A673 (cell line): ENCODE measurements at regions not wholly inside any gene's neighbourhood (a gene's known extent, or its start where the extent isn't known, plus 50 kb on each side); places are given as distances from the start of the nearest gene placed in this dataset.

ENCODE experiments used
- BruUV-seq: library from RNA; stranded (reverse); fragments of 400-500 nt; replicated peaks from 2 replicates; lab custom pipeline; 2021; lab: Mats Ljungman, UMichigan
- CTCF ChIA-PET: fragments of 300-600 bp; sonication (Branson Sonifier 250); formaldehyde crosslinking; loops from one replicate; lab custom pipeline; 2022; ENCODE audit warnings: antibody characterized with exemption; lab: Charles Lee
- POLR2A ChIA-PET: fragments of 300-600 bp; sonication (Branson Sonifier 250); formaldehyde crosslinking; loops from one replicate; lab custom pipeline; 2022; ENCODE audit warnings: antibody characterized with exemption; ENCODE audit not compliant: low non-redundant PET; lab: Charles Lee
- DNase-seq: peaks from one replicate; pipeline ENCODE4 v3.0.0-alpha.2; 2015; ENCODE audit warnings: low spot score
- H3K27ac ChIP-seq: fragments of 200-600 bp; sonication (generic); 2 replicates; pipeline ENCODE4 v1.5.1; 2016; ENCODE audit warnings: mixed run types, low read depth, mild to moderate bottlenecking, mixed read lengths, antibody characterized with exemption, low read length; ENCODE audit not compliant: poor library complexity, severe bottlenecking
- H3K27me3 ChIP-seq: fragments of 200-600 bp; sonication (generic); replicated peaks from 2 replicates; pipeline ENCODE4 v1.6.1; 2017; ENCODE audit warnings: mixed run types, low read depth, mild to moderate bottlenecking, mixed read lengths, antibody characterized with exemption, low read length; ENCODE audit not compliant: insufficient read depth, poor library complexity
- H3K36me3 ChIP-seq: fragments of 200-600 bp; sonication (generic); 2 replicates; pipeline ENCODE4 v1.6.1; 2016; ENCODE audit warnings: mixed run types, mild to moderate bottlenecking, mixed read lengths, antibody characterized with exemption, low read length; ENCODE audit not compliant: insufficient read depth, poor library complexity, severe bottlenecking
- H3K4me1 ChIP-seq: fragments of 200-600 bp; sonication (generic); 2 replicates; pipeline ENCODE4 v1.6.1; 2017; ENCODE audit warnings: mixed run types, mild to moderate bottlenecking, mixed read lengths, antibody characterized with exemption, low read length; ENCODE audit not compliant: insufficient read depth, poor library complexity, severe bottlenecking
- H3K4me3 ChIP-seq: fragments of 200-600 bp; sonication (generic); 2 replicates; pipeline ENCODE4 v1.5.1; 2016; ENCODE audit warnings: low read depth, mixed run types, mild to moderate bottlenecking, mixed read lengths, low read length; ENCODE audit not compliant: poor library complexity, severe bottlenecking
- H3K9me3 ChIP-seq: fragments of 200-600 bp; sonication (generic); 2 replicates; pipeline ENCODE4 v1.6.1; 2016; ENCODE audit warnings: mixed run types, low read depth, mild to moderate bottlenecking, mixed read lengths, antibody characterized with exemption, low read length; ENCODE audit not compliant: poor library complexity, severe bottlenecking
- EZH2 ChIP-seq: fragments of 200-600 bp; sonication (generic); IDR thresholded peaks from 2 replicates; pipeline ENCODE4 v1.6.1; 2017; ENCODE audit warnings: borderline replicate concordance, low read depth, mild to moderate bottlenecking, mixed read lengths, antibody characterized with exemption, low read length; ENCODE audit not compliant: poor library complexity, severe bottlenecking
- intact Hi-C: fragments of 100-400 bp; cut with micrococcal nuclease; formaldehyde crosslinking; loops from one replicate; pipeline ENCODE4 v1.10.0; 2022; ENCODE audit not compliant: unreplicated experiment
- TF ChIP-seq, protein P1 (sequence below): fragments of 300-800, 200-600 bp; sonication (generic); conservative IDR thresholded peaks from 2 replicates; pipeline ENCODE4 v1.5.1; 2017; ENCODE audit warnings: low read depth, mild to moderate bottlenecking, antibody characterized with exemption, low read length, moderate library complexity, mixed read lengths

GRCh38 chr14:89058697-89059096 lies 234.2 kb downstream of the TTC8 start:
- intact Hi-C loops = no loop called here
- Histone ChIP-seq H3K36me3 (no peaks in the 10 kb centered on the region), H3K27ac (no peak overlapping the region), H3K9me3 (no peaks in the 10 kb centered on the region), H3K4me3 (no peak overlapping the region), H3K4me1 (no peaks in the 10 kb centered on the region), H3K27me3 (no peaks in the 10 kb centered on the region)
- TF ChIP-seq, protein P1, sequence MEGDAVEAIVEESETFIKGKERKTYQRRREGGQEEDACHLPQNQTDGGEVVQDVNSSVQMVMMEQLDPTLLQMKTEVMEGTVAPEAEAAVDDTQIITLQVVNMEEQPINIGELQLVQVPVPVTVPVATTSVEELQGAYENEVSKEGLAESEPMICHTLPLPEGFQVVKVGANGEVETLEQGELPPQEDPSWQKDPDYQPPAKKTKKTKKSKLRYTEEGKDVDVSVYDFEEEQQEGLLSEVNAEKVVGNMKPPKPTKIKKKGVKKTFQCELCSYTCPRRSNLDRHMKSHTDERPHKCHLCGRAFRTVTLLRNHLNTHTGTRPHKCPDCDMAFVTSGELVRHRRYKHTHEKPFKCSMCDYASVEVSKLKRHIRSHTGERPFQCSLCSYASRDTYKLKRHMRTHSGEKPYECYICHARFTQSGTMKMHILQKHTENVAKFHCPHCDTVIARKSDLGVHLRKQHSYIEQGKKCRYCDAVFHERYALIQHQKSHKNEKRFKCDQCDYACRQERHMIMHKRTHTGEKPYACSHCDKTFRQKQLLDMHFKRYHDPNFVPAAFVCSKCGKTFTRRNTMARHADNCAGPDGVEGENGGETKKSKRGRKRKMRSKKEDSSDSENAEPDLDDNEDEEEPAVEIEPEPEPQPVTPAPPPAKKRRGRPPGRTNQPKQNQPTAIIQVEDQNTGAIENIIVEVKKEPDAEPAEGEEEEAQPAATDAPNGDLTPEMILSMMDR = no peak
- TF ChIP-seq EZH2 = no peak
- CTCF ChIA-PET = no interaction called here
- BruUV-seq = no TSS peak
- no peak for DNase-seq
- POLR2A ChIA-PET = no interaction called here

DNA sequence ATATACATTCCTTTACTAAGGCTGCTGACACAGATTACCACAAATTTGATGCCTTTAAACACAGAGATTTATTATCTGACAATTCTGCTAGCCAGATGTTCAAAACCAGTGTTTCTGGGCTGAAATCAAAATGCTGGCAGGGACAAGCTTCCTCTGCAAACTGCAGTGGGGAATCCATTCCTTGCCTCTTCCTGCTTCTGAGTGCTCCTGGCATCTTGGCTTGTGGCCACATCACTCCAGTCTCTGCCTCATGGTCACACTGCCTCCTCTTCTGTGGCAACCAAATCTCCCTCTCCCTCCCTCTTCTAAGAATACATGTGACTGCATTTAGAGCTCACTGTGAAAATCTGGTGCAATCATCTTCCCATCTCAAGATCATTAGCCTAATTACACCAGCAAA lies 235.7 kb downstream of the TTC8 start:
- intact Hi-C loops = no loop called here
- no TSS peak for BruUV-seq
- Histone ChIP-seq H3K27ac (no peak overlapping the region), H3K27me3 (no peaks in the 10 kb centered on the region), H3K4me1 (no peaks in the 10 kb centered on the region), H3K9me3 (no peaks in the 10 kb centered on the region), H3K36me3 (no peaks in the 10 kb centered on the region), H3K4me3 (no peak overlapping the region)
- ChIA-PET POLR2A (no interaction called here), CTCF (no interaction called here)
- no peak for DNase-seq
- TF ChIP-seq EZH2 = no peak
- TF ChIP-seq, protein P1 = no peak

- Histone ChIP-seq H3K27ac (no peak overlapping the region), H3K9me3 (no peaks in the 10 kb centered on the region), H3K4me3 (no peak overlapping the region), H3K27me3 (no peaks in the 10 kb centered on the region), H3K4me1 (no peaks in the 10 kb centered on the region), H3K36me3 (no peaks in the 10 kb centered on the region)
- CTCF ChIA-PET = no interaction called here
- no TSS peak for BruUV-seq
- no peak for TF ChIP-seq EZH2
- TF ChIP-seq, protein P1 = no peak
- intact Hi-C loops = no loop called here
- POLR2A ChIA-PET = no interaction called here
- DNase-seq = no peak
These were observed 237.2 kb downstream of the TTC8 start for GRCh38 chr14:89061696-89062095.
